PC-3 (cell line): ENCODE measurements at regions not wholly inside any gene's neighbourhood (a gene's known extent, or its start where the extent isn't known, plus 50 kb on each side); places are given as distances from the start of the nearest gene placed in this dataset.

ENCODE experiments used
- ATAC-seq: fragments of 200-7000 bp; cut with Tn5 transposase; 2 replicates; pipeline ENCODE4 v1.9.1; 2020; ENCODE audit warnings: mild to moderate bottlenecking, moderate library complexity
- BruUV-seq: library from RNA; stranded (reverse); fragments of 400-500 nt; replicated peaks from 2 replicates; lab custom pipeline; 2021; lab: Mats Ljungman, UMichigan
- CTCF ChIA-PET: fragments of 300-600 bp; sonication (Branson Sonifier 250); formaldehyde crosslinking; loops from one replicate; lab custom pipeline; 2022; ENCODE audit warnings: antibody characterized with exemption; lab: Charles Lee
- POLR2A ChIA-PET: fragments of 300-600 bp; sonication (Branson Sonifier 250); formaldehyde crosslinking; loops from one replicate; lab custom pipeline; 2022; ENCODE audit warnings: antibody characterized with exemption; ENCODE audit not compliant: unreplicated experiment; lab: Charles Lee
- DNase-seq: peaks from one replicate; pipeline ENCODE4 v3.0.0-alpha.2; 2015
- H2AFZ ChIP-seq: fragments of 300-600 bp; sonication (generic); 2 replicates; pipeline ENCODE4 v1.6.0; 2016; ENCODE audit warnings: antibody characterized with exemption, low read length
- H3F3A ChIP-seq: fragments of 300-600 bp; sonication (generic); one replicate; pipeline ENCODE4 v1.6.0; 2017; ENCODE audit warnings: antibody characterized with exemption, low read length, control low read depth, mild to moderate bottlenecking; ENCODE audit not compliant: unreplicated experiment
- H3K27ac ChIP-seq: fragments of 300-600 bp; sonication (generic); 2 replicates; pipeline ENCODE4 v1.5.1; 2016; ENCODE audit warnings: mild to moderate bottlenecking, low read length
- H3K27me3 ChIP-seq: fragments of 300-600 bp; sonication (generic); 2 replicates; pipeline ENCODE4 v1.6.1; 2016; ENCODE audit warnings: low read length, mixed read lengths
- H3K36me3 ChIP-seq: fragments of 300-600 bp; sonication (generic); 2 replicates; pipeline ENCODE4 v1.6.1; 2016; ENCODE audit warnings: low read depth, mixed run types, low read length, mixed read lengths
- H3K4me1 ChIP-seq: fragments of 300-600 bp; sonication (generic); 2 replicates; pipeline ENCODE4 v1.5.1; 2016; ENCODE audit warnings: low read length; ENCODE audit not compliant: insufficient read depth
- H3K4me2 ChIP-seq: fragments of 300-600 bp; sonication (generic); 2 replicates; pipeline ENCODE4 v1.6.0; 2016; ENCODE audit warnings: low read length
- H3K4me3 ChIP-seq: fragments of 300-600 bp; sonication (generic); 2 replicates; pipeline ENCODE4 v1.5.1; 2016; ENCODE audit warnings: mild to moderate bottlenecking, low read length, mixed read lengths
- H3K79me2 ChIP-seq: fragments of 300-600 bp; sonication (generic); 2 replicates; pipeline ENCODE4 v1.6.1; 2017; ENCODE audit warnings: low read length, mixed read lengths
- H3K9ac ChIP-seq: fragments of 300-600 bp; sonication (generic); 2 replicates; pipeline ENCODE4 v1.6.0; 2016; ENCODE audit warnings: mild to moderate bottlenecking, low read length
- H3K9me2 ChIP-seq: fragments of 300-600 bp; sonication (generic); replicated peaks from 2 replicates; pipeline ENCODE4 v1.6.1; 2016; ENCODE audit warnings: mixed run types, low read length, mixed read lengths
- H3K9me3 ChIP-seq: fragments of 300-600 bp; sonication (generic); 2 replicates; pipeline ENCODE4 v1.6.1; 2016; ENCODE audit warnings: low read length, mixed read lengths
- H4K20me1 ChIP-seq: fragments of 300-600 bp; sonication (generic); 2 replicates; pipeline ENCODE4 v1.6.1; 2016; ENCODE audit warnings: low read length, mixed read lengths
- EZH2 ChIP-seq: fragments of 300-600 bp; sonication (generic); IDR thresholded peaks from one replicate; pipeline ENCODE4 v1.6.1; 2017; ENCODE audit warnings: antibody characterized with exemption, mild to moderate bottlenecking, low read length; ENCODE audit not compliant: unreplicated experiment
- EZH2phosphoT487 ChIP-seq: fragments of 300-600 bp; sonication (generic); IDR thresholded peaks from 2 replicates; pipeline ENCODE4 v1.6.1; 2018; ENCODE audit warnings: mild to moderate bottlenecking, antibody characterized with exemption, low read length, borderline replicate concordance
- intact Hi-C: fragments of 100-400 bp; cut with micrococcal nuclease; formaldehyde crosslinking; loops from 2 replicates; pipeline ENCODE4 v1.9.0; 2023
- TF ChIP-seq, protein P1 (sequence below): fragments of 300-600 bp; sonication (generic); conservative IDR thresholded peaks from 2 replicates; pipeline ENCODE4 v1.5.1; 2017; ENCODE audit warnings: antibody characterized with exemption, low read depth, mild to moderate bottlenecking, low read length

DNA sequence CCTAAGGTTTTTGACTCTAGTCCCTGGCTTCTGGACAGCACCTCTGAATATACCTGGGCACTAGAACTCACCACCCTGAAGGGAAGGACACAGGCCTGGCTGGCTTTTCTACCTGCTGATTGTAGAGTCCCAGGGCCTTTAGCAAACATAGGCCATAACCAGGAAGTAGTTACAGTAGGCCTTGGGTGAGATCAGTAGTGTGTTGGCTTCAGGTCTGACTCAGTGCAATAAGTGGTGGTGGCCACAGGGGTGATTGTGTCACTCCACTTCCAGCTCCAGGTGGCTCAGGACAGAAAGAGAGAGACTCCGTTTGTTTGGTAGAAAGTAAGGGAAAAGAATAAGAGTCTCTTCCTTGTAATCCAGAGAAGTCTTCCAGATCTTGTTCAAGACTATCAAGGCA lies 101.7 kb upstream of the LGALSL start:
- H3K9ac ChIP-seq = no peak overlapping the region
- no peaks in the 10 kb centered on the region for H3K36me3 ChIP-seq
- H3K9me3 ChIP-seq = no peaks in the 10 kb centered on the region
- no peaks in the 10 kb centered on the region for H3F3A ChIP-seq
- ATAC-seq (no peak), DNase-seq (peak; percentile 48)
- no peaks in the 10 kb centered on the region for H4K20me1 ChIP-seq
- no TSS peak for BruUV-seq
- POLR2A ChIA-PET = no interaction called here
- H3K4me2 ChIP-seq = no peak overlapping the region
- no peak overlapping the region for H2AFZ ChIP-seq
- no peak overlapping the region for H3K4me3 ChIP-seq
- H3K4me1 ChIP-seq = peaks cover 33% of the 10 kb centered on the region
- no peaks in the 10 kb centered on the region for H3K79me2 ChIP-seq
- H3K27ac ChIP-seq = no peak overlapping the region
- TF ChIP-seq EZH2phosphoT487 (no peak), EZH2 (no peak)
- TF ChIP-seq, protein P1, sequence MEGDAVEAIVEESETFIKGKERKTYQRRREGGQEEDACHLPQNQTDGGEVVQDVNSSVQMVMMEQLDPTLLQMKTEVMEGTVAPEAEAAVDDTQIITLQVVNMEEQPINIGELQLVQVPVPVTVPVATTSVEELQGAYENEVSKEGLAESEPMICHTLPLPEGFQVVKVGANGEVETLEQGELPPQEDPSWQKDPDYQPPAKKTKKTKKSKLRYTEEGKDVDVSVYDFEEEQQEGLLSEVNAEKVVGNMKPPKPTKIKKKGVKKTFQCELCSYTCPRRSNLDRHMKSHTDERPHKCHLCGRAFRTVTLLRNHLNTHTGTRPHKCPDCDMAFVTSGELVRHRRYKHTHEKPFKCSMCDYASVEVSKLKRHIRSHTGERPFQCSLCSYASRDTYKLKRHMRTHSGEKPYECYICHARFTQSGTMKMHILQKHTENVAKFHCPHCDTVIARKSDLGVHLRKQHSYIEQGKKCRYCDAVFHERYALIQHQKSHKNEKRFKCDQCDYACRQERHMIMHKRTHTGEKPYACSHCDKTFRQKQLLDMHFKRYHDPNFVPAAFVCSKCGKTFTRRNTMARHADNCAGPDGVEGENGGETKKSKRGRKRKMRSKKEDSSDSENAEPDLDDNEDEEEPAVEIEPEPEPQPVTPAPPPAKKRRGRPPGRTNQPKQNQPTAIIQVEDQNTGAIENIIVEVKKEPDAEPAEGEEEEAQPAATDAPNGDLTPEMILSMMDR = no peak
- intact Hi-C loops = no loop called here
- CTCF ChIA-PET = no interaction called here
- H3K9me2 ChIP-seq = no peaks in the 10 kb centered on the region
- H3K27me3 ChIP-seq = no peaks in the 10 kb centered on the region

DNA sequence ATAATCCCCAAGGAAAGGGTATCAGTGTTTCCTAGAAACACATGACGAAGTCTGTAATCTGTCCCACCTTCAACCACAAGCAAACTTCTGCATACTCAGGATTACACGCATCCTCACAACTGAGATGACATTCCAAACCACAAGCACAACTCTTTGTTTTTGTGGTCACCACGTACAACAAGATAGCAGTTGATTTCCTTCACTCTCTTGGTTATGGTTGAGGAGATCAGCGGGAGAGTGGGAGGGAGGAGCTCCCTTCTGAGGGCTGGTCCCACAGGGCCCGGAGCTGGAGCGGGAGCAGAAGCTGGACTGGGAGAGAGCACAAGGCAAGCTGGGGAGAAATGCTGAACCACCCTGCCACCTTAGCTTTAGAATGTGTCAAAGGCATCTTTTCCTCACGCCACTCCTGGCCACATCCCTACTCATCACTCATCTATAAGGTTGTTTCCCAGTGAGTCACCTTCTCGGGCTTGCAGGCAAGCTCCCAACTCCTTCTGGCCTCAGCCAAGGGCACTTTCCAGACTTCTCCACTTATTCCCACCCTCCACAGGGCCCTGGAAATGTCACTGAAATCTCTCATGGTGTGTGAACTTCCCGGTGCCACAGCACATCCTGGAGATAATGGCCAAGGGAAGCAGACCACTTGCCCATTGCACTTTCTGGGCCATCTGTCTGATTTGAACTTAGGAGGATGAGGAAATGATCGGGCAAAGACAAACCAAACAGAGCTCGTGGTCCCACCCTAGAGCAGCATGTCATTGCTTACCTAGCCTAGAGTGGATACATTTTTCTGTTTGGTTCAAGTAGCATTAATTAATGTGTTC lies 98.9 kb upstream of the LGALSL start:
- peak; percentile 51 for ATAC-seq
- no TSS peak for BruUV-seq
- H3K9ac ChIP-seq = peak overlapping the region; percentile 29

More for the DNA sequence above, 98.9 kb upstream of the LGALSL start:
- Histone ChIP-seq H3K4me2 (peak overlapping the region; percentile 61), H3K9me3 (no peaks in the 10 kb centered on the region), H4K20me1 (no peaks in the 10 kb centered on the region), H3K4me3 (peak overlapping the region; percentile 6; the same call in 1 of the 2 replicates), H3K27me3 (no peaks in the 10 kb centered on the region), H3K4me1 (peaks cover 31% of the 10 kb centered on the region), H3K9me2 (no peaks in the 10 kb centered on the region), H3K27ac (peak overlapping the region; percentile 80), H2AFZ (peak overlapping the region; percentile 49), H3K36me3 (no peaks in the 10 kb centered on the region), H3F3A (peaks cover 5% of the 10 kb centered on the region), H3K79me2 (no peaks in the 10 kb centered on the region)
- intact Hi-C loops = no loop called here
- DNase-seq = peak; percentile 90
- ChIA-PET POLR2A (no interaction called here), CTCF (no interaction called here)
- TF ChIP-seq EZH2 = no peak
- no peak for TF ChIP-seq EZH2phosphoT487
- TF ChIP-seq, protein P1 = no peak
